WTC11 (cell line): ENCODE measurements at regions not wholly inside any gene's neighbourhood (a gene's known extent, or its start where the extent isn't known, plus 50 kb on each side); places are given as distances from the start of the nearest gene placed in this dataset.

Experiments used
- ATAC-seq: fragments of 200-7000 bp; cut with Tn5 transposase; 2 replicates; pipeline ENCODE4 v1.10.0; 2021; ENCODE audit warnings: mild to moderate bottlenecking, moderate library complexity
- CTCF ChIA-PET: fragments of 300-600 bp; sonication (Branson Sonifier 250); formaldehyde crosslinking; loops from one replicate; lab custom pipeline; 2021; ENCODE audit warnings: antibody characterized with exemption; lab: Charles Lee
- POLR2A ChIA-PET: fragments of 350-600 bp; sonication (Branson Sonifier 250); formaldehyde crosslinking; loops from one replicate; lab custom pipeline; 2021; ENCODE audit warnings: antibody characterized with exemption; lab: Charles Lee
- DNase-seq: peaks from one replicate; pipeline ENCODE4 v3.0.0; 2021; ENCODE audit warnings: low spot score
- H3K27ac Mint-ChIP-seq: 2 replicates; pipeline ENCODE4 v1.8.0; 2021; ENCODE audit warnings: mixed read lengths
- H3K27me3 Mint-ChIP-seq: 2 replicates; pipeline ENCODE4 v1.8.0; 2021; ENCODE audit warnings: low read depth, mild to moderate bottlenecking, moderate library complexity, mixed read lengths
- H3K36me3 Mint-ChIP-seq: 2 replicates; pipeline ENCODE4 v1.8.0; 2021; ENCODE audit warnings: mixed read lengths
- H3K4me1 Mint-ChIP-seq: 2 replicates; pipeline ENCODE4 v1.8.0; 2022; ENCODE audit warnings: mixed read lengths
- H3K4me3 Mint-ChIP-seq: 2 replicates; pipeline ENCODE4 v1.8.0; 2021; ENCODE audit warnings: mild to moderate bottlenecking, moderate library complexity, mixed read lengths
- H3K9me3 Mint-ChIP-seq: 2 replicates; pipeline ENCODE4 v1.8.0; 2021; ENCODE audit warnings: mixed read lengths
- ATF1 ChIP-seq: sonication (generic); formaldehyde crosslinking; IDR thresholded peaks from 2 replicates; pipeline ENCODE4 v1.8.1; 2023; ENCODE audit warnings: mild to moderate bottlenecking, moderate library complexity, missing genetic modification reagents
- ESRRA ChIP-seq: sonication (generic); formaldehyde crosslinking; IDR thresholded peaks from 2 replicates; pipeline ENCODE4 v1.8.1; 2022; ENCODE audit warnings: mild to moderate bottlenecking, missing genetic modification reagents, borderline replicate concordance
- FOXJ3 ChIP-seq: sonication (generic); formaldehyde crosslinking; IDR thresholded peaks from 2 replicates; pipeline ENCODE4 v1.9.0; 2021; ENCODE audit warnings: missing genetic modification reagents, mild to moderate bottlenecking, borderline replicate concordance
- FOXP1 ChIP-seq: sonication (generic); formaldehyde crosslinking; IDR thresholded peaks from 2 replicates; pipeline ENCODE4 v1.8.0; 2022; ENCODE audit warnings: missing genetic modification reagents, mild to moderate bottlenecking, moderate library complexity, borderline replicate concordance
- IRF1 ChIP-seq: sonication (generic); formaldehyde crosslinking; IDR thresholded peaks from 2 replicates; pipeline ENCODE4 v1.8.0; 2023; ENCODE audit warnings: missing genetic modification reagents
- PREB ChIP-seq: sonication (generic); formaldehyde crosslinking; IDR thresholded peaks from 2 replicates; pipeline ENCODE4 v1.8.1; 2022; ENCODE audit warnings: mild to moderate bottlenecking, missing genetic modification reagents, moderate library complexity, borderline replicate concordance
- SP1 ChIP-seq: sonication (generic); formaldehyde crosslinking; conservative IDR thresholded peaks from 2 replicates; pipeline ENCODE4 v1.8.1; 2022; ENCODE audit warnings: missing genetic modification reagents
- TCF7 ChIP-seq: sonication (generic); formaldehyde crosslinking; IDR thresholded peaks from 2 replicates; pipeline ENCODE4 v1.8.0; 2022; ENCODE audit warnings: mild to moderate bottlenecking, low read depth, missing genetic modification reagents, moderate library complexity
- USF2 ChIP-seq: sonication (generic); formaldehyde crosslinking; IDR thresholded peaks from 2 replicates; pipeline ENCODE4 v1.8.1; 2023; ENCODE audit warnings: mild to moderate bottlenecking, missing genetic modification reagents, moderate library complexity
- ZNF219 ChIP-seq: sonication (generic); formaldehyde crosslinking; IDR thresholded peaks from 2 replicates; pipeline ENCODE4 v1.8.0; 2023; ENCODE audit warnings: missing genetic modification reagents, mild to moderate bottlenecking, borderline replicate concordance
- ZNF396 ChIP-seq: fragments of 250-450 bp; sonication (Bioruptor Pico); IDR thresholded peaks from 2 replicates; pipeline ENCODE4 v1.8.0; 2021; ENCODE audit warnings: mild to moderate bottlenecking, moderate library complexity, borderline replicate concordance
- ZNF416 ChIP-seq: fragments of 250-450 bp; sonication (Bioruptor Pico); IDR thresholded peaks from 2 replicates; pipeline ENCODE4 v1.9.0; 2021; ENCODE audit warnings: mild to moderate bottlenecking, inconsistent platforms
- TF ChIP-seq, protein P1 (sequence below): sonication (generic); formaldehyde crosslinking; IDR thresholded peaks from 2 replicates; pipeline ENCODE4 v1.8.1; 2022; ENCODE audit warnings: missing genetic modification reagents, borderline replicate concordance
- TF ChIP-seq, protein P2 (sequence below): sonication (generic); formaldehyde crosslinking; IDR thresholded peaks from 2 replicates; pipeline ENCODE4 v1.8.1; 2022; ENCODE audit warnings: low read depth, mild to moderate bottlenecking, moderate library complexity, missing genetic modification reagents, borderline replicate concordance

DNA sequence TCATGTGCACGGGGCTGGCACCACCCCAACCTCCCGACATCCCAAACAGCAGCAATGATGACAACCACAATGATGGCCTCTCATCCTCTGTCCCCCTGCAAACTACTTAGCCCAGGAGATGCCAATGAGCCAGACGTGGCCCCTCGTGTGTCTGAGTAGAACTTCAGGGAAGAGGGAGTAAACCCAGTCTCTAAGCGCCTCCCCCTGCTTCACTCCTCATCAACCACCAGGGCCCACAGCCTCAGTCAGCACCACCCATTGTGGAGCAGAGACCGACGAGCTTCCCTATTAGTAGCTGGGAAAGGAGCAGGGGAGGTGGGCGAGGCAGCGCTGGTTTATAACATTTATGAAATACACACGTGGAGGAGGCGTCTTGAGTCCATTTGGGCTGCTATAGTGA is 182.7 kb upstream of the SFSWAP start:
- CTCF ChIA-PET, result no interaction called here
- POLR2A ChIA-PET, result no interaction called here

DNA sequence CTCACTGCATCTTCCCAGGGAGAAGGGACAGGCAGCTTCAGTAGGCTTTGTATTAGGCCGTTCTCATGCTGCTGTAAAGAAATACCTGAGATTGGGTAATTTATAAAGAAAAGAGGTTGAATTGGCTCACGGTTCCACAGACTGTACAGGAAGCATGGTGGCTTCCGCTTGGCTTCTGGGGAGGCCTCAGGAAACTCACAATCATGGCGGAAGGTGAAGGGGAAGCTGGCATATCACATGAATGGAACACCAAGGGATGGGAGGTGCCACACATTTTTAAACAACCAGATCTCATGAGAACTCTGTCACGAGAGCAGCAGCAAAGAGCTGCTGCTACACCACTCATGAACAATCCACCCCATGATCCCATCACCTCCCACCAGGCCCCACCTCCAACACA is 182.2 kb upstream of the SFSWAP start:
- no peak overlapping the region for H3K4me3 Mint-ChIP-seq
- TF ChIP-seq ESRRA (CRISPR knock-in tag) (no peak), PREB (no peak), TCF7 (CRISPR knock-in tag) (no peak), ZNF219 (CRISPR knock-in tag) (no peak), ZNF416 (no peak)
- TF ChIP-seq, protein P1, sequence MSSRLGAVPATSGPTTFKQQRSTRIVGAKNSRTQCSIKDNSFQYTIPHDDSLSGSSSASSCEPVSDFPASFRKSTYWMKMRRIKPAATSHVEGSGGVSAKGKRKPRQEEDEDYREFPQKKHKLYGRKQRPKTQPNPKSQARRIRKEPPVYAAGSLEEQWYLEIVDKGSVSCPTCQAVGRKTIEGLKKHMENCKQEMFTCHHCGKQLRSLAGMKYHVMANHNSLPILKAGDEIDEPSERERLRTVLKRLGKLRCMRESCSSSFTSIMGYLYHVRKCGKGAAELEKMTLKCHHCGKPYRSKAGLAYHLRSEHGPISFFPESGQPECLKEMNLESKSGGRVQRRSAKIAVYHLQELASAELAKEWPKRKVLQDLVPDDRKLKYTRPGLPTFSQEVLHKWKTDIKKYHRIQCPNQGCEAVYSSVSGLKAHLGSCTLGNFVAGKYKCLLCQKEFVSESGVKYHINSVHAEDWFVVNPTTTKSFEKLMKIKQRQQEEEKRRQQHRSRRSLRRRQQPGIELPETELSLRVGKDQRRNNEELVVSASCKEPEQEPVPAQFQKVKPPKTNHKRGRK, result no peak
- TF ChIP-seq, protein P2, sequence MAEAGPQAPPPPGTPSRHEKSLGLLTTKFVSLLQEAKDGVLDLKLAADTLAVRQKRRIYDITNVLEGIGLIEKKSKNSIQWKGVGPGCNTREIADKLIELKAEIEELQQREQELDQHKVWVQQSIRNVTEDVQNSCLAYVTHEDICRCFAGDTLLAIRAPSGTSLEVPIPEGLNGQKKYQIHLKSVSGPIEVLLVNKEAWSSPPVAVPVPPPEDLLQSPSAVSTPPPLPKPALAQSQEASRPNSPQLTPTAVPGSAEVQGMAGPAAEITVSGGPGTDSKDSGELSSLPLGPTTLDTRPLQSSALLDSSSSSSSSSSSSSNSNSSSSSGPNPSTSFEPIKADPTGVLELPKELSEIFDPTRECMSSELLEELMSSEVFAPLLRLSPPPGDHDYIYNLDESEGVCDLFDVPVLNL (CRISPR knock-in tag), result no peak
- ChIA-PET CTCF (no interaction called here), POLR2A (no interaction called here)
- H3K9me3 Mint-ChIP-seq, result peaks cover under 1% of the 10 kb centered on the region
- ATAC-seq, result no peak
- no peak for DNase-seq
- H3K4me1 Mint-ChIP-seq, result no peaks in the 10 kb centered on the region
- H3K27ac Mint-ChIP-seq, result no peak overlapping the region
- no peaks in the 10 kb centered on the region; the same call in 1 of the 2 replicates for H3K27me3 Mint-ChIP-seq
- H3K36me3 Mint-ChIP-seq, result no peaks in the 10 kb centered on the region

More for the DNA sequence above, 182.7 kb upstream of the SFSWAP start:
- DNase-seq (no peak), ATAC-seq (no peak; the same call in 1 of the 2 replicates)
- Mint-ChIP-seq H3K36me3 (no peaks in the 10 kb centered on the region), H3K4me1 (no peaks in the 10 kb centered on the region), H3K27ac (no peak overlapping the region), H3K27me3 (no peaks in the 10 kb centered on the region; the same call in 1 of the 2 replicates), H3K4me3 (no peak overlapping the region), H3K9me3 (peaks cover 6% of the 10 kb centered on the region)
- TF ChIP-seq ZNF396 (no peak), FOXP1 (CRISPR knock-in tag) (no peak)

GRCh38 chr12:131529196-131530040 is 181.5 kb upstream of the SFSWAP start:
- no peak overlapping the region for H3K4me3 Mint-ChIP-seq
- POLR2A ChIA-PET, result no interaction called here
- no peak for TF ChIP-seq ATF1
- TF ChIP-seq ZNF396, result no peak
- TF ChIP-seq PREB, result no peak
- TF ChIP-seq USF2 (CRISPR knock-in tag), result peak; percentile 57
- TF ChIP-seq FOXJ3 (CRISPR knock-in tag), result no peak
- TF ChIP-seq SP1 (CRISPR knock-in tag), result no peak
- no peak for TF ChIP-seq IRF1 (CRISPR knock-in tag)
- TF ChIP-seq, all 79 proteins: peak for 1
- Mint-ChIP-seq H3K27me3 (no peaks in the 10 kb centered on the region; the same call in 1 of the 2 replicates), H3K36me3 (no peaks in the 10 kb centered on the region), H3K4me1 (no peaks in the 10 kb centered on the region), H3K9me3 (no peaks in the 10 kb centered on the region), H3K27ac (no peak overlapping the region)
- no peak for ATAC-seq
- CTCF ChIA-PET, result no interaction called here
- no peak for DNase-seq
